GM23338 (cell line): ENCODE measurements at regions not wholly inside any gene's neighbourhood (a gene's known extent, or its start where the extent isn't known, plus 50 kb on each side); places are given as distances from the start of the nearest gene placed in this dataset.
"Not testable (repeated sequence)": the region's sequence is repeated elsewhere in the genome, so short reads cannot be mapped to it uniquely, and the experiment has no call there.

Source experiments
- ATAC-seq: fragments of 200-7000 bp; cut with Tn5 transposase; 3 replicates; pipeline ENCODE4 v1.9.1; 2020
- DNase-seq: peaks from one replicate; pipeline ENCODE4 v3.0.0-alpha.2; 2015; ENCODE audit warnings: low spot score
- H2AFZ ChIP-seq: fragments of 200-600 bp; sonication (generic); 2 replicates; pipeline ENCODE4 v1.8.0; 2016; ENCODE audit warnings: antibody characterized with exemption, mild to moderate bottlenecking, moderate library complexity
- H3F3A ChIP-seq: fragments of 200-600 bp; sonication (generic); replicated peaks from 2 replicates; pipeline ENCODE4 v1.8.0; 2017; ENCODE audit warnings: antibody characterized with exemption, mixed run types, low read depth
- H3K27ac ChIP-seq: fragments of 200-600 bp; sonication (generic); 2 replicates; pipeline ENCODE4 v1.6.1; 2016; ENCODE audit warnings: low read depth
- H3K27me3 ChIP-seq: fragments of 200-600 bp; sonication (generic); 2 replicates; pipeline ENCODE4 v1.8.0; 2016; ENCODE audit warnings: mild to moderate bottlenecking, mixed run types, moderate library complexity; ENCODE audit not compliant: insufficient read depth
- H3K36me3 ChIP-seq: fragments of 200-600 bp; sonication (generic); 2 replicates; pipeline ENCODE4 v1.8.0; 2016; ENCODE audit warnings: mild to moderate bottlenecking; ENCODE audit not compliant: insufficient read depth
- H3K4me1 ChIP-seq: fragments of 200-600 bp; sonication (generic); 2 replicates; pipeline ENCODE4 v1.8.0; 2016; ENCODE audit warnings: mild to moderate bottlenecking, moderate library complexity; ENCODE audit not compliant: insufficient read depth
- H3K4me2 ChIP-seq: fragments of 200-600 bp; sonication (generic); 2 replicates; pipeline ENCODE4 v1.7.1; 2017; ENCODE audit warnings: mixed run types
- H3K4me3 ChIP-seq: fragments of 200-600 bp; sonication (generic); 2 replicates; pipeline ENCODE4 v1.6.1; 2016; ENCODE audit warnings: mixed run types
- H3K79me2 ChIP-seq: fragments of 200-600 bp; sonication (generic); replicated peaks from 2 replicates; pipeline ENCODE4 v1.8.0; 2017; ENCODE audit warnings: mild to moderate bottlenecking; ENCODE audit not compliant: insufficient read depth
- H3K9me2 ChIP-seq: fragments of 200-600 bp; sonication (generic); 2 replicates; pipeline ENCODE4 v1.8.0; 2017; ENCODE audit not compliant: insufficient read depth
- H4K20me1 ChIP-seq: fragments of 200-600 bp; sonication (generic); replicated peaks from 2 replicates; pipeline ENCODE4 v1.8.0; 2017; ENCODE audit warnings: mild to moderate bottlenecking; ENCODE audit not compliant: insufficient read depth
- H3K27ac Mint-ChIP-seq: 2 replicates; pipeline ENCODE4 v1.8.0; 2020; ENCODE audit warnings: inconsistent platforms, mild to moderate bottlenecking, moderate library complexity, mixed read lengths
- H3K27me3 Mint-ChIP-seq: 3 replicates; pipeline ENCODE4 v1.8.0; 2022; ENCODE audit warnings: low read depth, mild to moderate bottlenecking, moderate library complexity, mixed read lengths, inconsistent platforms; ENCODE audit not compliant: insufficient read depth, poor library complexity
- H3K36me3 Mint-ChIP-seq: 3 replicates; pipeline ENCODE4 v1.8.0; 2021; ENCODE audit warnings: low read depth, mild to moderate bottlenecking, inconsistent platforms, moderate library complexity, mixed read lengths
- H3K4me1 Mint-ChIP-seq: 3 replicates; pipeline ENCODE4 v1.8.0; 2020; ENCODE audit warnings: mild to moderate bottlenecking, inconsistent platforms, mixed read lengths
- H3K4me3 Mint-ChIP-seq: 3 replicates; pipeline ENCODE4 v1.8.0; 2021; ENCODE audit warnings: moderate library complexity, mild to moderate bottlenecking, inconsistent platforms, mixed read lengths
- H3K9me3 Mint-ChIP-seq: 3 replicates; pipeline ENCODE4 v1.8.0; 2020; ENCODE audit warnings: moderate library complexity, mild to moderate bottlenecking, inconsistent platforms, mixed read lengths
- CREB1 ChIP-seq: fragments of 250-450 bp; sonication (Bioruptor Pico); IDR thresholded peaks from 2 replicates; pipeline ENCODE4 v1.5.0; 2020; ENCODE audit warnings: low read depth, mild to moderate bottlenecking, moderate library complexity
- CTCF ChIP-seq, 2 experiments: fragments of 200-600 bp in 1 of 2; sonication (generic) in 1 of 2; conservative IDR thresholded peaks; 2 replicates each; pipeline versions ENCODE4 v1.5.1 to v1.6.1; 2016 to 2017; ENCODE audit warnings: antibody characterized with exemption in 2 of 2, low read depth in 2 of 2, mild to moderate bottlenecking in 2 of 2, moderate library complexity in 1 of 2
- EZH2 ChIP-seq: fragments of 200-600 bp; sonication (generic); IDR thresholded peaks from one replicate; pipeline ENCODE4 v1.8.0; 2017; ENCODE audit warnings: antibody characterized with exemption, mild to moderate bottlenecking, low read depth; ENCODE audit not compliant: unreplicated experiment
- JUNB ChIP-seq: IDR thresholded peaks from one replicate; pipeline ENCODE4 v1.6.1; 2016; ENCODE audit warnings: antibody characterized with exemption; ENCODE audit not compliant: unreplicated experiment
- POLR2AphosphoS5 ChIP-seq: IDR thresholded peaks from 2 replicates; pipeline ENCODE4 v1.6.1; 2016; ENCODE audit warnings: antibody characterized with exemption, low read depth
- ZNF114 ChIP-seq: fragments of 250-450 bp; sonication (Bioruptor Pico); IDR thresholded peaks from 2 replicates; pipeline ENCODE4 v1.5.0; 2020; ENCODE audit warnings: mild to moderate bottlenecking, moderate library complexity
- ZNF331 ChIP-seq: fragments of 250-450 bp; sonication (Bioruptor Pico); IDR thresholded peaks from 2 replicates; pipeline ENCODE4 v1.5.0; 2020; ENCODE audit warnings: low read depth, mild to moderate bottlenecking, moderate library complexity

GRCh38 chr3:4198491-4198890, 104.7 kb upstream of the SETMAR start:
- Histone ChIP-seq H2AFZ (no peak overlapping the region), H3K4me1 (peaks cover 5% of the 10 kb centered on the region; the same call in 1 of the 2 replicates), H4K20me1 (no peaks in the 10 kb centered on the region), H3K27me3 (no peaks in the 10 kb centered on the region), H3K79me2 (no peaks in the 10 kb centered on the region), H3K4me3 (no peak overlapping the region), H3F3A (no peaks in the 10 kb centered on the region), H3K9me2 (no peaks in the 10 kb centered on the region), H3K27ac (no peak overlapping the region), H3K36me3 (no peaks in the 10 kb centered on the region), H3K4me2 (no peak overlapping the region)
- Mint-ChIP-seq H3K4me3 (no peak overlapping the region), H3K27ac (no peak overlapping the region), H3K4me1 (peaks cover 5% of the 10 kb centered on the region; the same call in 2 of the 3 replicates), H3K36me3 (no peaks in the 10 kb centered on the region), H3K27me3 (no peaks in the 10 kb centered on the region), H3K9me3 (peaks cover 56% of the 10 kb centered on the region)
- no peak for DNase-seq
- TF ChIP-seq CREB1 (CRISPR knock-in tag): no peak
- no peak for TF ChIP-seq ZNF114 (CRISPR knock-in tag)
- TF ChIP-seq ZNF331 (CRISPR knock-in tag): no peak
- TF ChIP-seq JUNB: no peak
- no peak for TF ChIP-seq POLR2AphosphoS5
- TF ChIP-seq CTCF (conservative IDR thresholded peaks at IDR 0.05; ENCODE audit: low read depth in 2 of 2): no peak
- no peak for ATAC-seq

GRCh38 chr3:4204776-4205175, 98.4 kb upstream of the SETMAR start:
- H3K4me3 Mint-ChIP-seq, H3K27me3 Mint-ChIP-seq, H3F3A ChIP-seq, H3K36me3 Mint-ChIP-seq, H3K4me1 ChIP-seq, H3K9me2 ChIP-seq, H4K20me1 ChIP-seq, H3K4me1 Mint-ChIP-seq, H3K36me3 ChIP-seq, H3K4me3 ChIP-seq, ATAC-seq, H3K4me2 ChIP-seq, H3K27ac ChIP-seq, H3K79me2 ChIP-seq, H3K27me3 ChIP-seq, H2AFZ ChIP-seq, DNase-seq, H3K27ac Mint-ChIP-seq: not testable (repeated sequence)
- H3K9me3 Mint-ChIP-seq: peaks cover 67% of the 10 kb centered on the region

- Histone ChIP-seq H3K36me3 (no peaks in the 10 kb centered on the region), H3K4me3 (no peak overlapping the region), H2AFZ (no peak overlapping the region), H3K27ac (no peak overlapping the region), H4K20me1 (0 out of 2 replicates have a peak, but pooled peaks cover 5% of the 10 kb centered on the region), H3K79me2 (no peaks in the 10 kb centered on the region), H3K4me1 (no peaks in the 10 kb centered on the region), H3F3A (no peaks in the 10 kb centered on the region), H3K9me2 (peaks cover 5% of the 10 kb centered on the region; the same call in 1 of the 2 replicates), H3K4me2 (no peak overlapping the region), H3K27me3 (no peaks in the 10 kb centered on the region)
- no peak for ATAC-seq
- Mint-ChIP-seq H3K27me3 (no peaks in the 10 kb centered on the region), H3K4me3 (no peak overlapping the region), H3K27ac (no peak overlapping the region), H3K9me3 (peaks cover 66% of the 10 kb centered on the region), H3K36me3 (no peaks in the 10 kb centered on the region; the same call in 2 of the 3 replicates), H3K4me1 (no peaks in the 10 kb centered on the region)
- DNase-seq: no peak
- no peak for TF ChIP-seq CTCF (conservative IDR thresholded peaks at IDR 0.05; ENCODE audit: low read depth in 2 of 2)
- no peak for TF ChIP-seq POLR2AphosphoS5
- TF ChIP-seq EZH2: no peak
- no peak for TF ChIP-seq ZNF331 (CRISPR knock-in tag)
- TF ChIP-seq CREB1 (CRISPR knock-in tag): no peak
Observed at GRCh38 chr3:4207672-4208071, 95.5 kb upstream of the SETMAR start.
